Stimulated activated CD4-positive, alpha-beta T cell treated with anti-CD3 and anti-CD28 coated beads, Interleukin-1b, Interleukin-23, amount 100 ng/mL, for 24 hours (primary cell): ENCODE measurements at regions not wholly inside any gene's neighbourhood (a gene's known extent, or its start where the extent isn't known, plus 50 kb on each side); places are given as distances from the start of the nearest gene placed in this dataset.

Experiments
- DNase-seq, 4 experiments: peaks; one replicate each; pipeline ENCODE4 v3.0.0-alpha.2; 2020; ENCODE audit warnings: low read depth in 4 of 4, low spot score in 1 of 4

- DNase-seq: no peak
Measured at GRCh38 chr20:43804781-43805180, 78.0 kb upstream of the GTSF1L start.

- no peak for DNase-seq
Measured at GRCh38 chr20:43803276-43803675, 76.5 kb upstream of the GTSF1L start.

GRCh38 chr20:43800186-43800585 lies 73.4 kb upstream of the GTSF1L start:
- DNase-seq: no peak

- DNase-seq: no peak
Measured at GRCh38 chr20:43799741-43800140, 72.9 kb upstream of the GTSF1L start.

- no peak for DNase-seq
Measured at GRCh38 chr20:43799150-43799711, 72.4 kb upstream of the GTSF1L start.

- DNase-seq: no peak
Measured at GRCh38 chr20:43798291-43799149, 71.7 kb upstream of the GTSF1L start.

- DNase-seq: no peak
Measured at GRCh38 chr20:43794326-43794725, 67.5 kb upstream of the GTSF1L start.

- no peak for DNase-seq
Measured at GRCh38 chr20:43789593-43789992, 62.8 kb upstream of the GTSF1L start.

- no peak for DNase-seq
Measured at GRCh38 chr20:43787937-43788336, 61.1 kb upstream of the GTSF1L start.

- no peak for DNase-seq
Measured at GRCh38 chr20:43786885-43787284, 60.1 kb upstream of the GTSF1L start.

- DNase-seq: no peak
Measured at GRCh38 chr20:43781215-43781614, 54.4 kb upstream of the GTSF1L start.

- no peak for DNase-seq
Measured at GRCh38 chr20:43778375-43778774, 51.6 kb upstream of the GTSF1L start.

- DNase-seq: no peak
Measured at GRCh38 chr20:43776691-43777090, 49.9 kb upstream of the GTSF1L start.
